HG03342 (cell line): ENCODE measurements at regions not wholly inside any gene's neighbourhood (a gene's known extent, or its start where the extent isn't known, plus 50 kb on each side); places are given as distances from the start of the nearest gene placed in this dataset.

Source experiments
- ATAC-seq: cut with Tn5 transposase; IDR thresholded peaks from one replicate; pipeline ENCODE4 v1.9.1; 2021; ENCODE audit warnings: mild to moderate bottlenecking, moderate library complexity; ENCODE audit not compliant: unreplicated experiment

DNA sequence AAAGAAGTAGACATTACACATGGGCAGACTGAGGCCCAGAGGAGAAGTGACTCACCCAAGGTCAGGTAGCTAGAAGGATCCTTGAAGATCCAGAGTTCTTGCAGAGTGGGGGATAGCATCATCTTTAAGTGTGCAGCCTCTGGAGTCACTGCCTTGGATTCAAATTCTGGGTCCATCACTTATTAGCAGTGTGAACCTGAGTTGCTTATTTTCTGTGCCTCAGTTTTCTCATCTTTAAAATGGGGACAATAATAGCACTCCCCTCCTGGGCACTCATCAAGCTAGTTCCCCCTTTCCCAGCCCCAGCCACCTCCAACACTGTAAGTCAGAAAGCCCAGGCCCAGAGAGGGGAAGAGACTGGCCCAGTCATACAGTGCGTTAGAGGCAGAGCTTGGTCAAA lies 141.8 kb upstream of the PJA1 start:
- ATAC-seq = no peak

DNA sequence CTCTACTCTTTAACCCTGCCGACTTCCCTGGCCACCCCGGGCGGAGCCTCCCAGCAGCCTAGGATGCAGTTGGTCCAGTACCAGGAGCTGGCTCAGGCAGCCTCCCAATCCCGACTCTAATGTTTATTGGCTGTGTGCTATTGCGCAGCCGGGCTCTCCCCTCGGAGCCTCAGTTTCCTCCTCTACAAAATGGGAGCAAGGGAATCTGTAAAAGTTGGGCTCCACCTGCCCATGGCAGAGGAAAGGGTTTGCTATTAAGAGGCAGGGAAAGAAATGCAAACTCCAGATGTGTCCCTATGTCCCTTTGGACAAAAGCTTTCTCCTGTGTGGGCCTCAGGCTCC lies 140.8 kb upstream of the PJA1 start:
- ATAC-seq = no peak

DNA sequence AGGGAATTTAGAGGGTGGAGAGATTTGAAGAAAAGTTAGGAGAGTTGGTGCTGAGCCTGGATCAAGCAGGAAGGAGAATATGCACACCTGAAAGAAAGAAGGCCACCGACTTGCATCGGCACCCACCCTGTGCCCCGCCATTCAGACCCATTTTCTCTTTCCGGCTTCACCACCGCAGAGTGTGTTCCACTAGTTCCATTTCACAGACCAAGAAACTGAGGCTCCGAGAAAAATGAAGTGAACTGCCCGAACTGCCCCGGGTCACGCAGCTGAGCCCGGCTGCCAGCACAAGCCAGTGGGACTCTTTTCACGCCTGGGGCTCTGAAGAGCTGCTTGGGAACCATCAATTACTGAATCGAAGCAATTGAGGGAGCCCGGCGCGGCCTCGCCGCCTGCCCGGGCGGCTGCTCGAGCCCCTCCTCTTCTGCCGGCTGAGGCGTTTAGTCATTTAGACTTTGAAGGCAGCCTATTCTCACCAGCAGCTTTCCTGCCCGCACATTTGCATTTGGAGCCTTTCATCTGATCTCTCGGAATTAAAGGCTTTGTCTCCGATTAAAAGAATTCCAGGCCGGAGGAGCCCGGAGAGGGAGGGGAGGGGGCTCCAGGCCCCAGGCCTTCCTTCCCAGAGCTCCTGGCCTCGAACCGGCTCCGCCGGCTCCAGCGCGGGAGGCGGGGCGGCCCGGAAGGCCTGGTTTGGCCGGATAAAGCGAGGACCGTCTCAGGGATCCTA lies 140.2 kb upstream of the PJA1 start:
- ATAC-seq = no peak

DNA sequence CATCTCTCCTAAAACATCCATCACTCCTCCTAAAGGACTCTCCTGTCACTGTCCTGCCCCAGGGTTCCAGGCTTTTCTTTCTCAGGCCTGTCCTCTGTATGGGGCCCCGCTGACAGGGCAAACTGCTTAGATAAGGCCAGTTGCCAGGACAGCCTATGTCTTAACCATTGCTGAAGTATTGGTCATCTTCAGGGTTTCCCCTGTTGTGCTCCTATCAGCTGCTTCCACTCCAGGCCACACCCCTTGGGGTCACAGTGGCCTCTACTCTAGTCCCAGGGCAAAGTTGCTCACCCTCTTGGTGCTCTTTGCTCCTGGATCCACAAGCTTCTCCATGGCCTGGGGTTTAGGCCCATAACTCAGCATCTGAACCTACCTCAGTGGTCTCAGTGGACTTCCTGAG lies 138.0 kb upstream of the PJA1 start:
- ATAC-seq = no peak

DNA sequence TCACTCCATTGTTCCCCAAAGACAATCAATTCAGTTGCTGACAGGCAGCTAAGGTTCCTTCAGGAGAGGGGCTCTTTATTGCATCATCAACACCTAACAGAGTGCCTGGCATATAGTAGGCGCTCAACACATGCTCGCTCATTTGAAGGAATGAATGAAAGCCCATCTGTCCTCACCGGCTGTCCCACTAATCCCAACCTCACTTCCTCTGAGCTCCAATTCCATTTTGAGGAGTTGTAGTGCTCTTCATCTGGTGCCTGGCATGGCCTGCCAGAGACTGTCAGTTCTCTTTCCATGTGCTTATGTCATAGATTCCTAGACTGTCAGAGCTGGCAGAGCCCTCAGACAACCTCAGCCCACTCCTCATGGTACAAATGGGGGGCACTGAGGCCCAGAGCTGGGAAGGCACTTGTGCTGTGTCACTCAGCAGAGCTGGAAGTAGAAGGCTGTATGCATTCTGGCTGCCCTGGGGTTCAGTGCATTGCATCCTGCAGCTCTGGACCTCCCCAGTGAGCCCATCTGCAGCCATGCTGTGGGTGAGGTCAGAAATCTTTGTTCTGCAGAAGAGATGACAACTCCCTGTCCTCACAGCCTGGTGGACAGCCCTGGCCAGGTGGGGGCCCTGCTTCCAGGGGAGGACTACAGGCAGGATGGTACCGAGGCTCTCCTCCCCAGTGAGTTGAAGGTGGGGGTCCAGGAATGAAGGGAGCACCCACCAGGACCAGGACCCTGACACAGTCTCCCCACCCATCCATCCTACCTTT lies 134.9 kb upstream of the PJA1 start:
- no peak for ATAC-seq

DNA sequence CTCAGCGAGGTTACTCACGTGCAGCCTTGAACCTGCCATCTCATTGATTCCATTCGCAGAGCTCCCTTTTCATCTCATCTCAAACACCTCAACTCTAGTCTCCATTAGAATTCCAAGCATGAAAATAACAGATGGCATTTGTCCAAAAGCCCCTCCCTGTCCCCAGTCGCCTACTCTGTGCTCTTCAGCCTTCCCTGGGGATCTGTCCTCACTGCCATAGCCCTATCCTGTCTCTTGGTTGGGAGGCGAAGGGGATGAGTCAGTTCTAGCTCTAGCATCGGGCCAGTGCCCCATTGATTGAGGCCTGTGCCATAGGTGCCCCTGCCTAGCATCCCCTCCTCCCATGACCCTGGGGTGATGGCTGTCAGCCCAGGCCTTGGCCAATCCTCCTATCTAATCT lies 134.0 kb upstream of the PJA1 start:
- no peak for ATAC-seq

DNA sequence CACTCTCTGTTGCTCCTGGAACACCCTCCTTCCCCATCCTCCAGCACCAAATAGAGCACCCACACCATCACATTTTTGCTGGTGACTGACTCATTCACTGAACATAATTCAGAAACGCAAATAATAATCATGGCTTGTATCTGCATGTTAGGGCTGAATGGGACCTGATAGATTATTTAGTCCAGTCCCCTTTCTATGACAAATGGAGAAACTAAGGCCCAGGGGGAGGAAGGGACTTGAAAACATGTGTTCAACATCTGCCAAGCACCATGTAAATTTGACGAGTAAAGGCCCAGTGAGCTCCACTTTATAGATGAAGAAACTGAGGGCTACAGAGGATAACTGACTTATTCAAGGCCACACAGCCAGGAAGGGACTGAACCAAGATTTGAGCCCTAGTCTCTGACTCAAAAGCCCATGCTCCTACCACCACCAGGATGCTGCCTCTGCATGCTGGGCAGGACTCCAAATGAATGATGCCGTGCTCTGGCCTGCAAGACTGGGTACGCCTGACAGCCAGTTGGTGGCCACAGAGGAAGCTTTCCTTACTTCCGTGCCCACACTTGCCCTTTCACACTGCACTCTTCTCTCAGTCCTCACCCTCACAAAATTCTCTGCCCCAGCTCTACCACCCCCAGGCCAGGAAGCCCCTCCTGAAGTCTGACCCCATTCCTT lies 133.3 kb upstream of the PJA1 start:
- no peak for ATAC-seq

DNA sequence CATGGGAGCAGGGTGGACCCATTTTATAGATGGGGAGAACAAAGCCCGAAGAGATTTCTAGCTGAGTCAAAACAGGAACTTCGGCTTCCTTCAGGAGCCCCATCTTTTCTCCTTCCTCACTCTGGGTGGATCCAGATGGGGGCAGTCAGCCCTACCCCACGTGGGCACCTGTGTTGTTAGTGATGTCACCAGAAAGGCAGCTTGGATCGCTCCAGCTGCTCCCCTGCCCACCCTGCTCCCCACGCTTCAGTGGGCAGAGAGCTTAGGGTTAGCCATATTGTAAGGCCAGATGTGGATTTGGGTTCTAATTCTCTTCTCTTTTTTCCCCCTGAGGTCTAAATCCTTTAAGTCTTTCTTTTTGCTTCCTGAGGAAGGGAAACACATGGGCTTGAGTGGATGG lies 132.3 kb upstream of the PJA1 start:
- no peak for ATAC-seq

DNA sequence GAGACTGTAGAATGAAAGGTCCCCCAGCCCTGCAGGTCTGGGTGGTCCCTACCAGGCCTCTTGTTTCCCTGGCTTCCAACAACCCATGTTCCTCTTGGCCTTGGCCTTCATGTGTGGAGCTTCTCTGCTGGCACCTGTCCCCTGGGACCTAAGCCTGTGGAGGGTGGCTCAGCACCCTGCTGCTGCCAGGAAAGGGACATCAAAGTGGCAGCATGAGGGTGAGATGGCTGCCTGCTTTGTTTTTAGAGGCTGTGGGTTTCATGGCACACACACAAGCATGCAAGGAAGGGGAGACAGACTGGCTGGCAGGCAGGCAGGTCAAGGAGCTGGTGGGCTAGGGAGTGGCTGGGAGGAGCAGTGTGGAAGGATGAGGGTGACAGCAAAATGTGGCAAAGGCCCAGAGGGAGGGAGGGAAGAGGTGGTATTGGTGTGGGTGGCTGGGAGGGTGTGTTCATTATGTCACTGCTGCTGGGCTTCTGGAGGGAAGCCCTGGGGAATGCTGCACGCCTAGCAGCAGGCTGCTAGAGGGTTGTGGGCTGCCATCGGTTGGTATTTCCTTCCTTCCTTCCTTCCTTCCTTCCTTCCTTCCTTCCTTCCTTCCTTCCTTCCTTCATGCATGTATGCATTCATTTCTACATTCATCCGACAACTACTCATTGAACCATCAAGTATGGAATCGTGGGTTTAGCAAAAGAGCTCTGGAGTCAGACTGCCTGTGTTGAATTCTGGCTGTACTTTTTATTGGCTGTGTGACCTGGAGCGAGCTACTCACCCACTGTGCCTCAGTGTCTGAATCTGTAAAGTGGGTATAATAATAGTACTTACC lies 128.7 kb upstream of the PJA1 start:
- ATAC-seq = no peak

DNA sequence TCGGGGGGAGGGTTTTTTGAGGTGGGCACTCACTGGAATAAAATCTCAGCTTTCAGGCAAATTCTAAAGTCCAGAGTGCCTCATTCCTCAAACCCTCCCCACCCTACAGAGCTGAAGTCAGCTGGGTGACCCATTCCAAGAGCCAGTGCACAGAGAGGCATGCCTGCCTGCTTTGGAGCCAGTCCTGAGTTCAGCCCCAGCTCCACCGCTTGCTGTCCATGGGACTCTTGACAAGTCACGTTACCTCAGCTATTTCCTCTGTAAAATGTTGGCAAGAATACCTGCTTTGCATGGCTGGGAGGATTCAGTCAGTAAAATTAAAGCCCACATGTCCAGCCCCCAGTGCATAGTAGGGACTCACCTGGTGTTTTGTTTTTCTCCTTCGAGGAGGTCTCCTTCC lies 125.9 kb upstream of the PJA1 start:
- ATAC-seq = no peak

DNA sequence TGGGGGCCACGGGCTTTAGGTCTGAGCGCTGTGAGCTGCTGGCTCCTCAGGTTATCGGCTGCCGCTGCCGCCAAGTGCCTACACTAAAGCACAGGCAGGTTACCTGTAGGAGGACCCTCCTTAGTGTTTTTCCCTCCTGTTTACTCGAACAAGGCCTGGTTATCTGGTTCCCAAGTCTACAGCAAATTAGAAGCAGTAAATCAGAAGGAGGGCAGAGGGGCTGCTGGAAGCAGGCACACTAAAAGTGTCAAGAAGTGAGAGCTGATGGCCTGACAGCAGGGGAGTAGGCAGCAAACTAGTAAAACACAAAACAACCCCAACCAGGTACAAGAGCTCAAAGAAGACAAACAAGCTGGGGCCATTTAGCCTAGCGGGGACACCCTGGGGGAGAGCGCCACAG lies 125.0 kb upstream of the PJA1 start:
- no peak for ATAC-seq

DNA sequence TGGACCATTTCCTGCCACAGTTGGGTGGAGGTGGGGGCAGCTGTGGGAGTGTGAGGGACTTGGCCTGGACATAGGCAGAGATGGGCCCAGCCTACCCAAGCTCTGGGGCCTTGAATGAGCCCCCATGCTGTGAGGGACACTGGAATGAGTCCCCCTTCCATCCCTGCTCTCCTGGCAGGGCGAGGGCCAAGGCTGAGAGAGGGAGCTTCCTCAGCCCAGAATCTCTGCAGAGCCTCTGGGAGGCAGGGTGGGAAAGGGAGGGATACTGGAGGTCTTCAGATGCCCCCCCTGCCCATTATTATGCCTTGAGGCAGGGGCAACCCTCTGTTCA lies 124.5 kb upstream of the PJA1 start:
- ATAC-seq = no peak

DNA sequence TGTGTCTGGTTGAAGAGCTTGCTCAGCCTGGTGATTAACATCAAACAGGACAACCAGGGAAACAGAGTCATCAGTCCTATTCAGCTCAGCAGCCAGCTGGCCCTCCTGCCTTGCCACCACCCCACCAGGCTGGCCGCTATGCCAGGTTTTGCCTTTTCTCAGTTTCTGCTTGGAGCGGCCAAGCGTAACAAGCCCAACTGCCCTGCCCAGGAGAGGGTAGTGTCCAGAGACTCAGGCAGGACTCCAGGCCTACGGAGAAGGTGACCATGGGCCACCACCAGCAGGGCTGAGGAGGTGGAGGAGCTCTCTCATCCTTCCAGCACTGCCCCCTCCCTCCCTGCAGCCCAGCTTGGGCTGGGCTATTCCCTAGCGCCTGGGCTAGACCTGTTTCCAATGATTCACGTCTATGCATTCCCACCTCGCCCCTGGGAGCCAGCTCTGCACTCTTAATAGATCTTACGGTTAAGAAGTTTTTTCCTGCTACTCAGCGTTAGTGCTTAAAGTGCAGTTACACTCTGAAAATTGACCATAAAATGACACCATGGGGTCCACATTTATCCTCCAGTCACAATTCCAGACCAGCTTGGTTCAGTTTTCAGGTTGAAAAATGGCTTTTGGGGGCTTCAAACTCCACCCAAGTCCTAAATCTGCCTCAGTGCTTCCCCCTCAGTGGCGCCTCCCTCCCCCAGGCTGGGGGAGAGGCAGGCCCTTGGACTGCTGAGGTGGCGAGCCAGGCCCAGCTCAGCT lies 124.0 kb upstream of the PJA1 start:
- no peak for ATAC-seq

DNA sequence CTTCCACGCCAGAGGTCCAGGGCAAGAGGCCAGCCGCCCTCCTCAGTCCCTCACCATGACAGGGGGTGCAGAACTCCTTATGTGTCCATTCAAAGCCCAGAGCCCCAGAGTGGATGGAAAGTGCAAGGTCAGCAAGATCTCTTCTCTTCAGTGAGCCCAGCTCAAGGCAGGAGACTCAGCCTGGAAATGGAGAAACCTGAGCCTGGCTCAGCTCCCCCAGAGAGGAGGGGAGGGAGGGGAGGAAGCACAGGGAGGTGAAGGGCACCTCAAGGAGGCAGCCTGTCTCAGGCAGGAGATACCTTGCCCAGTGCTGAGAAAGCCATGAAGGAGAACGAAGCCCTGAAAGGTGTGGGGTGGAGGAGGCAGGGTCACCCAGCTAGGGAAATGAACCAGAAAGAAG lies 121.8 kb upstream of the PJA1 start:
- no peak for ATAC-seq

DNA sequence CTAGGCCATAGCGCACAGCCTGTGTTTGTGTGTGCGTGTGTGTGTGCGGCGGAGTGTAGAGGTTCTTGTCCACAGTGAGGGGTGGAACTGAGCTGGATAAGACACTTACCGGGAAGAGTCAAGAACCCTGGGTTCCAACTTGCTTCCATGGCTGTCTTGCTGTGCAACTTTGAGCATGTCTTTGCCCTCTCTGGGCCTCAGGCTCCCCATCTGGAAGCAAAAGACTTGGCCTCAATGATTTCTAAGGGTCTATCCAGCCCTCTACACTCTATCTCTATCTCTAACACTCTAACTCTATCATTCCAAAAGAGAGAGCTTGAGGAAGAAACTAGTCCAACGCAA lies 121.3 kb upstream of the PJA1 start:
- ATAC-seq = no peak

DNA sequence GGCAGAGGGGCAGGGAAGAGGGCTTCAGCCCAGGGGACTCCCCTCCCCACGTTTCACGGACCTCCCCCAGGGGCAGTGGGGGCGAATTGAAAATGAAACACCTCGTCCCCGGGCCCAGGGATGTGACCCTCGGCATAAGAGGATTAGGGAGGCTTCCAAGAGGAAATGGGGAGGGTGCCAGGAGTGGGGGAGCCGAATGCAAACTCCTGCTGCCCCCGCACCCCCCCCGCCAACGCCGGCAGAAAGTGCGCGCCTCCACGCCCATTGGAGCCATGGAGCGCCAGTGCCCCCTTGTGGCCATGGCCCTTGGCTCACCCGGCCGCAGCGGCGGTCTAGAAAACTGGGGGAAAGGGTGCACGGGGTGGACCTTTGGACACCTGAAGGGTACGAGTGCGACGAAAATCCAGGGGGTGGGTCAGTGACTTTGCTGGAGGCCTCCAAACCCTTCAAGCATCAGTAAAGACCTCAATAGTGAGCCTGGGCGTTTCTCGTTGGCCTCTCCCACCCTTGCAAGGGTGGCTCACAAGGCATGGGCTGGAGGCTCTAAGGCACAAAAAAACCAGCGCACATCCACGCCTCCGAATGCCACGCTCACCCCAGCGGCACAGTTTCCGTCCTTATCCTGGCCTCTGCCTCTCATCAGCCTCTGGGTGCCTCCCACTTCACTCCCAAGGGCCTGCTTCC lies 120.8 kb upstream of the PJA1 start:
- peak; percentile 60 for ATAC-seq

DNA sequence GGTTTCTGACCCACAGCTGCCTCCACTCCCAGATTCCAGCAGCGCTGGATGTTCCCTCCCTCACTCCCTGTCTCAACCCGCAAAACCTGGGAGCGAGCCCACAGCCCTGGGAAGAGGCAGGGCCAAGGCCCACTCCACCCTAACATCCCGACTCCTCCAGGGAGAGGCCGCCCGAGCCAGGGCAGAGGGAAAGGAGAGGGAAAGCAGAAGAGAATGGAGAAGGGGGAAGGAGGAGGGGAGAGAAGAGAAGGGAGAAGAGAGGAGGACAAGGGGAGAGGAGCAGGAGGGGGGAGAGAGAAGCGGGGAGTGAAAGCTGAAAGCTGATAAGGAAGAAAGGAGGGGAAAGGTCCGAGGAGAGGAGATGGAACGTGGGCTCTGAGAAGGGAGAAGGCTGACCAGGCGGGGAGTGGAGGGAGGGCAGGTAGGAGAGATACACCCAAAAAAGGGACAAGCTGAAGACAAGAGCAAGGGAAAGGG lies 120.2 kb upstream of the PJA1 start:
- no peak for ATAC-seq

DNA sequence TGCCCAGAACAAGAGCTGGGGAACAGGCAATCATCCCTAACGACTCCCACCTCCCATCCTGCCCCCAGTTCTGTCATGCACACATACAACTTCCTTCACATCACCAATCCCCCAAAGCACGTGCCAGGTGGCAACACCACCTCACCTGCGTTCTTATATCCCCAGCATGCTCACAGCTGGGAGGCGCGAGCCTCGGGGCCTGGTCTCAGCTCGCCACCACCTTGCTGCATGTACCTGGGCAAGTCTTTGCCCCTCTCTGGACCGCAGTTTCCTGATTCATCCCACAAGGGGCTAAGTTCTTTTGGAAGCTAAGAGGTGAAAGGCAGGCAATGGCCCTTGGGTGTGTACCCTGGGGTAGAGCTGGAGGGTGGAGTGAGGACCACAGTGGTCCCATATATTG lies 119.2 kb upstream of the PJA1 start:
- ATAC-seq = no peak

DNA sequence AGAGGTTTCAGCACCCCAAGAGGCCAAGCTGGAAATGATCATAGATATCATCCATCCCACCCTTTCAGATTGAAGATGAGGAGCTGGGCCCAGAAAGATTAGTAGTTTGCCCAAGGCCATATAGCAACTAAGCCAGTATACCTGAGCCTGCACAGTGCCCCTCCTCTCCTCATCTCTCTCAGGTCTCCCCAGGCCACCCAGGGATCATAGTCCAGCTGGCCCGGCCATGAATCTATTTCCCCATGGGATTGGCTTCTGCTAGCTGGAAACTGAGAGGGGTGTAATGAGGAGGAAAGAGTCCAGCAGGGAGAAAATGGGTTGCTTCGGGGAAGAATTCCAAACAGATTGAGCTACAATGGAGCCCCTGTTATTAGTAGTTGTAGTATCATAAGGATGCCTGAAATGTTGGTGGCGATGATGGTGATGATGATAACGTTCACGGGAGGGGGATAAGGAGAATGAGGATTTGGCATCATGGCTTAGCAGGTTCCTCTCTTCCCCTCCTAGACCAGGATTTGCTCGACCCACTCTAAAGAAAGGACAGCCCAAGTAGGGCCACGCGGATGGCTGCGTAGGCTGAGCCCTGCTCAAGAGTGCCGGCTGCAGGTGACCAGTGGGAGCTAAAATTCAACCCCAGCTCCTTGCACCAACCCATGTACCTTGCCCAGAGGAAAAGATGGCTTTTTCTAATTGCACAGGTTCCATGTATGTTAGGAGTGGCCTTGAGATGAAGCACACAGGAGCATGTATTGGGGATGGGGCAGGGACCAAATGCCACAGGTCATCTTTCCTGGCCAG lies 117.8 kb upstream of the PJA1 start:
- ATAC-seq = no peak
